ENCODE measurements at regions not wholly inside any gene's neighbourhood (a gene's known extent, or its start where the extent isn't known, plus 50 kb on each side); places are given as distances from the start of the nearest gene placed in this dataset.

DNA sequence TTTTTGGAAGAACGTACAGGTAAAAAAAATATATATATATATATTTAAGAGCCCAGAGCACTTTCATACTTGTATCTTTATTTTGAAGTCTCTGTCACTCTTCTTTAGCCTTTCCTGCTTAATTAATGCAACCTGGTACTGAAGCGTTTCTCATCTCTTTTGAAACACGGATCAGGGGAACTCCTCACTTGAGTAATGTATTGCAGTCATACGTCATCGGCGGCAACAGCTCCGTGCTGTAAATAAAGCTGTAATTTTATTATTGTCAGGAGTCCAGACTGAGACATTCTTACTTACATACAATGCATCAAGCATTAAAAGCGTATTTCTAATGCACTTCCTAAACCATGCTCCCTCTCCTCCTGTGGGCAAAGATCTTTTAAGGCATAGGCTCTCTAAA lies 514.7 kb downstream of the SOX11 start:
- Histone ChIP-seq H3K27me3 (ENCODE audit: insufficient read depth, low read depth, low read length) (no peaks in the 10 kb centered on the region), H4K20me1 (ENCODE audit: insufficient read depth) (no peaks in the 10 kb centered on the region), H3K27ac (ENCODE audit: low read length) (no peak overlapping the region), H3K79me2 (replicated peaks; ENCODE audit: insufficient read depth, low read length) (no peaks in the 10 kb centered on the region), H3K36me3 (ENCODE audit: insufficient read depth, low read length) (no peaks in the 10 kb centered on the region), H3K4me3 (ENCODE audit: low read length) (no peak overlapping the region), H2AFZ (ENCODE audit: low read depth, low read length) (no peak overlapping the region), H3K9ac (ENCODE audit: low read length) (no peak overlapping the region), H3K9me2 (ENCODE audit: insufficient read depth, low read length) (no peaks in the 10 kb centered on the region), H3F3A (ENCODE audit: insufficient read depth, low read length, poor library complexity, severe bottlenecking) (no peaks in the 10 kb centered on the region), H3K9me3 (ENCODE audit: low read length) (no peaks in the 10 kb centered on the region), H3K4me2 (ENCODE audit: low read length) (no peak overlapping the region)
- TF ChIP-seq EP300 (conservative IDR thresholded peaks at IDR 0.05; ENCODE audit: poor library complexity, severe bottlenecking) (no peak), EZH2 (IDR thresholded peaks at IDR 0.05; ENCODE audit: borderline replicate concordance, insufficient read depth, low read length, poor library complexity, severe bottlenecking) (no peak), TAF1 (IDR thresholded peaks at IDR 0.05; ENCODE audit: low read depth) (no peak), MXI1 (conservative IDR thresholded peaks at IDR 0.05; ENCODE audit: poor library complexity, severe bottlenecking) (no peak), SMC3 (conservative IDR thresholded peaks at IDR 0.05; ENCODE audit: poor library complexity) (no peak), RAD21 (conservative IDR thresholded peaks at IDR 0.05) (no peak), POLR2AphosphoS5 (IDR thresholded peaks at IDR 0.05) (no peak)
- TF ChIP-seq, protein P1, sequence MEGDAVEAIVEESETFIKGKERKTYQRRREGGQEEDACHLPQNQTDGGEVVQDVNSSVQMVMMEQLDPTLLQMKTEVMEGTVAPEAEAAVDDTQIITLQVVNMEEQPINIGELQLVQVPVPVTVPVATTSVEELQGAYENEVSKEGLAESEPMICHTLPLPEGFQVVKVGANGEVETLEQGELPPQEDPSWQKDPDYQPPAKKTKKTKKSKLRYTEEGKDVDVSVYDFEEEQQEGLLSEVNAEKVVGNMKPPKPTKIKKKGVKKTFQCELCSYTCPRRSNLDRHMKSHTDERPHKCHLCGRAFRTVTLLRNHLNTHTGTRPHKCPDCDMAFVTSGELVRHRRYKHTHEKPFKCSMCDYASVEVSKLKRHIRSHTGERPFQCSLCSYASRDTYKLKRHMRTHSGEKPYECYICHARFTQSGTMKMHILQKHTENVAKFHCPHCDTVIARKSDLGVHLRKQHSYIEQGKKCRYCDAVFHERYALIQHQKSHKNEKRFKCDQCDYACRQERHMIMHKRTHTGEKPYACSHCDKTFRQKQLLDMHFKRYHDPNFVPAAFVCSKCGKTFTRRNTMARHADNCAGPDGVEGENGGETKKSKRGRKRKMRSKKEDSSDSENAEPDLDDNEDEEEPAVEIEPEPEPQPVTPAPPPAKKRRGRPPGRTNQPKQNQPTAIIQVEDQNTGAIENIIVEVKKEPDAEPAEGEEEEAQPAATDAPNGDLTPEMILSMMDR (IDR thresholded peaks at IDR 0.05; ENCODE audit: poor library complexity, severe bottlenecking): no peak
- TF ChIP-seq, protein P2, sequence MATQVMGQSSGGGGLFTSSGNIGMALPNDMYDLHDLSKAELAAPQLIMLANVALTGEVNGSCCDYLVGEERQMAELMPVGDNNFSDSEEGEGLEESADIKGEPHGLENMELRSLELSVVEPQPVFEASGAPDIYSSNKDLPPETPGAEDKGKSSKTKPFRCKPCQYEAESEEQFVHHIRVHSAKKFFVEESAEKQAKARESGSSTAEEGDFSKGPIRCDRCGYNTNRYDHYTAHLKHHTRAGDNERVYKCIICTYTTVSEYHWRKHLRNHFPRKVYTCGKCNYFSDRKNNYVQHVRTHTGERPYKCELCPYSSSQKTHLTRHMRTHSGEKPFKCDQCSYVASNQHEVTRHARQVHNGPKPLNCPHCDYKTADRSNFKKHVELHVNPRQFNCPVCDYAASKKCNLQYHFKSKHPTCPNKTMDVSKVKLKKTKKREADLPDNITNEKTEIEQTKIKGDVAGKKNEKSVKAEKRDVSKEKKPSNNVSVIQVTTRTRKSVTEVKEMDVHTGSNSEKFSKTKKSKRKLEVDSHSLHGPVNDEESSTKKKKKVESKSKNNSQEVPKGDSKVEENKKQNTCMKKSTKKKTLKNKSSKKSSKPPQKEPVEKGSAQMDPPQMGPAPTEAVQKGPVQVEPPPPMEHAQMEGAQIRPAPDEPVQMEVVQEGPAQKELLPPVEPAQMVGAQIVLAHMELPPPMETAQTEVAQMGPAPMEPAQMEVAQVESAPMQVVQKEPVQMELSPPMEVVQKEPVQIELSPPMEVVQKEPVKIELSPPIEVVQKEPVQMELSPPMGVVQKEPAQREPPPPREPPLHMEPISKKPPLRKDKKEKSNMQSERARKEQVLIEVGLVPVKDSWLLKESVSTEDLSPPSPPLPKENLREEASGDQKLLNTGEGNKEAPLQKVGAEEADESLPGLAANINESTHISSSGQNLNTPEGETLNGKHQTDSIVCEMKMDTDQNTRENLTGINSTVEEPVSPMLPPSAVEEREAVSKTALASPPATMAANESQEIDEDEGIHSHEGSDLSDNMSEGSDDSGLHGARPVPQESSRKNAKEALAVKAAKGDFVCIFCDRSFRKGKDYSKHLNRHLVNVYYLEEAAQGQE (IDR thresholded peaks at IDR 0.05; ENCODE audit: borderline replicate concordance): no peak

DNA sequence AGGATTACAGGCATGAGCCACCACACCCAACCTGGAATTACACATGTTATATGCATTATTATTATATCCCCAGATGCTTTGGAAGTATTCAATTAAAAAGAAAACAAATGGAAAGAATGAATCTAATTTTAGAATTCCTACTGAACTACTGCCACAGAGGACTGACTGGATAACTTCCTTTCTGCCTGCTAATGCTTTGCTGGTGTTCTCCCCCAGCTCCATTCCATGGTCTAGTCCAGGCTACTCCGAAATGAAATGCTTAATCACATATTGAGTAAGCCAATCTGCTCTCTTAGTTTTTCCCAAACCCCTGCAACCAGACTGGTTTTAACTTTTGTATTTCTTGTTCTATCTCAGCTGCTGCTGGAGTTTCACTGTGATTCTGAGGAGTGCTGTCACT lies 519.1 kb downstream of the SOX11 start:
- no peaks in the 10 kb centered on the region for H4K20me1 ChIP-seq (ENCODE audit: insufficient read depth)
- no peaks in the 10 kb centered on the region for H3K27me3 ChIP-seq (ENCODE audit: insufficient read depth, low read depth, low read length)
- TF ChIP-seq EP300 (conservative IDR thresholded peaks at IDR 0.05; ENCODE audit: poor library complexity, severe bottlenecking): no peak
- no peaks in the 10 kb centered on the region for H3F3A ChIP-seq (ENCODE audit: insufficient read depth, low read length, poor library complexity, severe bottlenecking)
- no peak overlapping the region for H3K27ac ChIP-seq (ENCODE audit: low read length)
- H2AFZ ChIP-seq (ENCODE audit: low read depth, low read length): no peak overlapping the region
- H3K4me2 ChIP-seq (ENCODE audit: low read length): no peak overlapping the region
- H3K9ac ChIP-seq (ENCODE audit: low read length): no peak overlapping the region
- H3K9me3 ChIP-seq (ENCODE audit: low read length): no peaks in the 10 kb centered on the region
- H3K4me3 ChIP-seq (ENCODE audit: low read length): no peak overlapping the region
- no peaks in the 10 kb centered on the region for H3K9me2 ChIP-seq (ENCODE audit: insufficient read depth, low read length)
- no peaks in the 10 kb centered on the region for H3K36me3 ChIP-seq (ENCODE audit: insufficient read depth, low read length)
- H3K79me2 ChIP-seq (replicated peaks; ENCODE audit: insufficient read depth, low read length): no peaks in the 10 kb centered on the region

DNA sequence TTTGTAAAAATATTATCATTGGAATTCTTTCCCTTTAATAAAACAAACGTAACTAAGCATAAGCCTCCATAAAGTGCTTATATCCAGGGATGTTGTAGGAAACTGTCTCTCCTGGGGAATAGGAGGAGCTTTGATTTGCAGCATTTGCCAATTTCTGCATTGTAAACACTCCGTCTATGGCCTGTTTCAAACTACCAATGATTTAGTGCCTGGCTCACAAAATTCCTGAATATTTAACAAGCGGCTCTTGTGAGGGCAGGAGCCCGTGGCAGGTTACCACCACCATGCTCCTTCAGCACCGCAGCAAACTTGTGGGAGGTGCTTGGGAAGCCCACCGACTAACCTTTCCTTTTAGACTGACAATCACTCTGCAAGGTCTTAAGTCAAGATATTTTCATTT lies 520.3 kb downstream of the SOX11 start:
- H3K9me3 ChIP-seq (ENCODE audit: low read length): no peaks in the 10 kb centered on the region
- H3K79me2 ChIP-seq (replicated peaks; ENCODE audit: insufficient read depth, low read length): no peaks in the 10 kb centered on the region
- no peaks in the 10 kb centered on the region for H3K9me2 ChIP-seq (ENCODE audit: insufficient read depth, low read length)
- no peak overlapping the region for H3K9ac ChIP-seq (ENCODE audit: low read length)
- no peaks in the 10 kb centered on the region for H4K20me1 ChIP-seq (ENCODE audit: insufficient read depth)
- no peak overlapping the region for H3K27ac ChIP-seq (ENCODE audit: low read length)
- H3K27me3 ChIP-seq (ENCODE audit: insufficient read depth, low read depth, low read length): no peaks in the 10 kb centered on the region
- no peak overlapping the region for H3K4me2 ChIP-seq (ENCODE audit: low read length)
- no peak overlapping the region for H2AFZ ChIP-seq (ENCODE audit: low read depth, low read length)
- H3F3A ChIP-seq (ENCODE audit: insufficient read depth, low read length, poor library complexity, severe bottlenecking): no peaks in the 10 kb centered on the region
- TF ChIP-seq EZH2 (IDR thresholded peaks at IDR 0.05; ENCODE audit: borderline replicate concordance, insufficient read depth, low read length, poor library complexity, severe bottlenecking) (no peak), EP300 (conservative IDR thresholded peaks at IDR 0.05; ENCODE audit: poor library complexity, severe bottlenecking) (no peak), SMC3 (conservative IDR thresholded peaks at IDR 0.05; ENCODE audit: poor library complexity) (no peak), MXI1 (conservative IDR thresholded peaks at IDR 0.05; ENCODE audit: poor library complexity, severe bottlenecking) (no peak), TAF1 (IDR thresholded peaks at IDR 0.05; ENCODE audit: low read depth) (no peak), POLR2AphosphoS5 (IDR thresholded peaks at IDR 0.05) (no peak)
- TF ChIP-seq, protein P1 (IDR thresholded peaks at IDR 0.05; ENCODE audit: poor library complexity, severe bottlenecking): no peak
- TF ChIP-seq, protein P2 (IDR thresholded peaks at IDR 0.05; ENCODE audit: borderline replicate concordance): no peak
- H3K4me3 ChIP-seq (ENCODE audit: low read length): no peak overlapping the region
- no peaks in the 10 kb centered on the region for H3K36me3 ChIP-seq (ENCODE audit: insufficient read depth, low read length)

Measured in neural cell (in vitro differentiated cells).